Endothelial cell of umbilical vein (primary cell): ENCODE measurements at regions not wholly inside any gene's neighbourhood (a gene's known extent, or its start where the extent isn't known, plus 50 kb on each side); places are given as distances from the start of the nearest gene placed in this dataset.

Experiments
- BruUV-seq: library from RNA; stranded (reverse); fragments of 400-500 nt; replicated peaks from 2 replicates; lab custom pipeline; 2021; lab: Mats Ljungman, UMichigan
- CTCF ChIA-PET: fragments of 300-600, 350-600 bp; sonication (Branson Sonifier 250); formaldehyde crosslinking; loops from one replicate; lab custom pipeline; 2021; ENCODE audit warnings: antibody characterized with exemption, inconsistent platforms; lab: Charles Lee
- POLR2A ChIA-PET: fragments of 300-600, 350-600 bp; sonication (Branson Sonifier 250); formaldehyde crosslinking; loops from one replicate; lab custom pipeline; 2021; ENCODE audit warnings: antibody characterized with exemption, inconsistent platforms; lab: Charles Lee
- DNase-seq: peaks from one replicate; pipeline ENCODE4 v3.0.0-alpha.2; 2011; ENCODE audit warnings: low read depth, low spot score
- FAIRE-seq: peaks from 2 replicates; lab custom pipeline; 2011; peaks lifted over from hg19 to GRCh38; lab: Jason Lieb, UNC
- H2AFZ ChIP-seq: 2 replicates; pipeline ENCODE4 v1.6.0; 2012; ENCODE audit warnings: low read depth, low read length, control low read depth, inconsistent platforms
- H3K27ac ChIP-seq: 2 replicates; pipeline ENCODE4 v1.5.1; 2011; ENCODE audit warnings: low read depth, mild to moderate bottlenecking, control low read depth, low read length, moderate library complexity; ENCODE audit not compliant: insufficient read depth
- H3K27me3 ChIP-seq, 2 experiments: 2 replicates each; pipeline versions ENCODE4 v1.6.0 to v1.6.1; 2011; ENCODE audit warnings: low read length in 2 of 2, mixed read lengths in 1 of 2; ENCODE audit not compliant: control insufficient read depth in 2 of 2, insufficient read depth in 2 of 2
- H3K36me3 ChIP-seq, 2 experiments: 2 replicates in 1 of 2; 3 replicates in 1 of 2; pipeline ENCODE4 v1.5.1; 2011; ENCODE audit warnings: low read length in 2 of 2, mild to moderate bottlenecking in 1 of 2, moderate library complexity in 1 of 2; ENCODE audit not compliant: control insufficient read depth in 2 of 2, insufficient read depth in 2 of 2; ENCODE audit errors: extremely low read depth in 1 of 2
- H3K4me1 ChIP-seq: 3 replicates; pipeline ENCODE4 v1.5.1; 2011; ENCODE audit warnings: mild to moderate bottlenecking, low read length; ENCODE audit not compliant: control insufficient read depth, insufficient read depth; ENCODE audit errors: extremely low read depth
- H3K4me2 ChIP-seq: 2 replicates; pipeline ENCODE4 v1.6.1; 2011; ENCODE audit warnings: low read length, control low read depth, mixed read lengths; ENCODE audit not compliant: insufficient read depth
- H3K4me3 ChIP-seq, 3 experiments: fragments of 200-600 bp in 1 of 3; sonication (generic), shearing (Covaris generic) in 1 of 3; replicated peaks in 1 of 3; 2 replicates each; pipeline ENCODE4 v1.5.1; 2011 to 2016; ENCODE audit warnings: control low read depth in 3 of 3, low read length in 3 of 3, mild to moderate bottlenecking in 2 of 3, inconsistent platforms in 1 of 3, low read depth in 1 of 3, moderate library complexity in 1 of 3; ENCODE audit not compliant: insufficient read depth in 1 of 3
- H3K79me2 ChIP-seq: 2 replicates; pipeline ENCODE4 v1.6.0; 2012; ENCODE audit warnings: low read length, inconsistent platforms; ENCODE audit not compliant: control insufficient read depth, insufficient read depth
- H3K9ac ChIP-seq: replicated peaks from 2 replicates; pipeline ENCODE3; 2011; ENCODE audit warnings: low read length, control low read depth; ENCODE audit not compliant: insufficient read depth; ENCODE audit errors: extremely low read depth
- H3K9me1 ChIP-seq: replicated peaks from 3 replicates; pipeline ENCODE4 v1.6.0; 2011; ENCODE audit warnings: mild to moderate bottlenecking, low read length; ENCODE audit not compliant: control insufficient read depth, insufficient read depth; ENCODE audit errors: extremely low read depth
- H3K9me3 ChIP-seq: replicated peaks from 2 replicates; pipeline ENCODE4 v1.5.1; 2012; ENCODE audit warnings: low read length, inconsistent platforms; ENCODE audit not compliant: control insufficient read depth, insufficient read depth
- H4K20me1 ChIP-seq: replicated peaks from 2 replicates; pipeline ENCODE3; 2011; ENCODE audit warnings: mild to moderate bottlenecking, low read length; ENCODE audit not compliant: control insufficient read depth, insufficient read depth; ENCODE audit errors: extremely low read depth
- EZH2 ChIP-seq: IDR thresholded peaks from 2 replicates; pipeline ENCODE4 v1.6.1; 2012; ENCODE audit warnings: borderline replicate concordance, low read depth, mild to moderate bottlenecking, moderate library complexity, low read length, inconsistent platforms; ENCODE audit not compliant: severe bottlenecking
- FOS ChIP-seq: IDR thresholded peaks from 2 replicates; pipeline ENCODE4 v1.6.1; 2011; ENCODE audit warnings: mild to moderate bottlenecking, low read length, moderate library complexity, borderline replicate concordance; ENCODE audit not compliant: insufficient read depth
- GATA2 ChIP-seq: IDR thresholded peaks from 2 replicates; pipeline ENCODE4 v1.7.0; 2011; ENCODE audit warnings: low read depth, mild to moderate bottlenecking, moderate library complexity, mixed read lengths, low read length; ENCODE audit not compliant: insufficient read length, insufficient read depth
- JUN ChIP-seq: IDR thresholded peaks from 2 replicates; pipeline ENCODE4 v1.6.1; 2011; ENCODE audit warnings: borderline replicate concordance, low read depth; ENCODE audit not compliant: insufficient read length, insufficient read depth
- MYC ChIP-seq: IDR thresholded peaks from one replicate; pipeline ENCODE4 v1.6.1; 2011; ENCODE audit warnings: mild to moderate bottlenecking, low read depth, low read length
- POLR2A ChIP-seq: IDR thresholded peaks from 2 replicates; pipeline ENCODE4 v1.6.1; 2012; ENCODE audit warnings: low read depth, mild to moderate bottlenecking, control low read depth, low read length
- POLR2AphosphoS5 ChIP-seq: IDR thresholded peaks from 2 replicates; pipeline ENCODE4 v1.6.1; 2012; ENCODE audit warnings: low read depth, mild to moderate bottlenecking, control low read depth, low read length, moderate library complexity; ENCODE audit not compliant: insufficient read depth
- dilution Hi-C: fragments of 300-500 bp; cut with MboI; formaldehyde crosslinking; loops from one replicate; pipeline ENCODE4 v1.15.0; 2019; ENCODE audit warnings: low sequenced_read_pairs; ENCODE audit not compliant: extremely low pct_ligation_motif_present
- intact Hi-C: fragments of 100-400 bp; cut with micrococcal nuclease; formaldehyde crosslinking; loops from one replicate; pipeline ENCODE4 v1.10.0; 2022
- TF ChIP-seq, protein P1 (sequence below): IDR thresholded peaks from 2 replicates; pipeline ENCODE4 v1.6.1; 2011; ENCODE audit not compliant: insufficient read depth, insufficient read length
- TF ChIP-seq, protein P2 (sequence below), 2 donors: IDR thresholded peaks; 1 replicate in 1 of 2; 2 replicates in 1 of 2; pipeline ENCODE4 v1.5.1; 2011; ENCODE audit warnings: low read length in 2 of 2, mild to moderate bottlenecking in 2 of 2, moderate library complexity in 2 of 2, control low read depth in 1 of 2, inconsistent platforms in 1 of 2, low read depth in 1 of 2; ENCODE audit not compliant: insufficient read depth in 1 of 2; ENCODE audit errors: extremely low read depth in 1 of 2

GRCh38 chr17:77382966-77383612 is 242.3 kb downstream of the SEC14L1 start:
- no peaks in the 10 kb centered on the region for H3K27me3 ChIP-seq
- H3K4me1 ChIP-seq = peaks cover 21% of the 10 kb centered on the region
- no peak overlapping the region for H2AFZ ChIP-seq
- TF ChIP-seq POLR2AphosphoS5 (no peak), FOS (no peak), POLR2A (no peak), EZH2 (no peak), MYC (no peak), JUN (no peak), GATA2 (no peak)
- TF ChIP-seq, protein P1, sequence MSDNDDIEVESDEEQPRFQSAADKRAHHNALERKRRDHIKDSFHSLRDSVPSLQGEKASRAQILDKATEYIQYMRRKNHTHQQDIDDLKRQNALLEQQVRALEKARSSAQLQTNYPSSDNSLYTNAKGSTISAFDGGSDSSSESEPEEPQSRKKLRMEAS = no peak
- TF ChIP-seq, protein P2, sequence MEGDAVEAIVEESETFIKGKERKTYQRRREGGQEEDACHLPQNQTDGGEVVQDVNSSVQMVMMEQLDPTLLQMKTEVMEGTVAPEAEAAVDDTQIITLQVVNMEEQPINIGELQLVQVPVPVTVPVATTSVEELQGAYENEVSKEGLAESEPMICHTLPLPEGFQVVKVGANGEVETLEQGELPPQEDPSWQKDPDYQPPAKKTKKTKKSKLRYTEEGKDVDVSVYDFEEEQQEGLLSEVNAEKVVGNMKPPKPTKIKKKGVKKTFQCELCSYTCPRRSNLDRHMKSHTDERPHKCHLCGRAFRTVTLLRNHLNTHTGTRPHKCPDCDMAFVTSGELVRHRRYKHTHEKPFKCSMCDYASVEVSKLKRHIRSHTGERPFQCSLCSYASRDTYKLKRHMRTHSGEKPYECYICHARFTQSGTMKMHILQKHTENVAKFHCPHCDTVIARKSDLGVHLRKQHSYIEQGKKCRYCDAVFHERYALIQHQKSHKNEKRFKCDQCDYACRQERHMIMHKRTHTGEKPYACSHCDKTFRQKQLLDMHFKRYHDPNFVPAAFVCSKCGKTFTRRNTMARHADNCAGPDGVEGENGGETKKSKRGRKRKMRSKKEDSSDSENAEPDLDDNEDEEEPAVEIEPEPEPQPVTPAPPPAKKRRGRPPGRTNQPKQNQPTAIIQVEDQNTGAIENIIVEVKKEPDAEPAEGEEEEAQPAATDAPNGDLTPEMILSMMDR (IDR thresholded peaks at IDR 0.05; ENCODE audit: extremely low read depth in 1 of 2, insufficient read depth in 1 of 2, low read depth in 1 of 2, low read length in 2 of 2) = no peak
- dilution Hi-C loops = no loop called here
- no peak overlapping the region for H3K9ac ChIP-seq
- intact Hi-C loops = no loop called here
- no peak overlapping the region for H3K27ac ChIP-seq
- no peak overlapping the region for H3K4me3 ChIP-seq
- CTCF ChIA-PET = interaction anchor here (0.8 to 1.0 kb wide), 4 partner anchors 8 to 51 kb away, joined by 3 to 5 read pairs (median 4); no protein-coding TSS in a partner anchor
- DNase-seq (no peak), FAIRE-seq (no peak)
- no peaks in the 10 kb centered on the region for H3K36me3 ChIP-seq
- no peaks in the 10 kb centered on the region for H4K20me1 ChIP-seq
- H3K9me3 ChIP-seq = no peaks in the 10 kb centered on the region
- H3K9me1 ChIP-seq = no peaks in the 10 kb centered on the region
- H3K4me2 ChIP-seq = no peak overlapping the region
- no TSS peak for BruUV-seq
- peaks cover 14% of the 10 kb centered on the region for H3K79me2 ChIP-seq
- POLR2A ChIA-PET = no interaction called here
